HCT116 (cell line): ENCODE measurements at regions not wholly inside any gene's neighbourhood (a gene's known extent, or its start where the extent isn't known, plus 50 kb on each side); places are given as distances from the start of the nearest gene placed in this dataset.

ENCODE experiments used
- ATAC-seq: fragments of 200-7000 bp; cut with Tn5 transposase; 2 replicates; pipeline ENCODE4 v1.9.1; 2020; ENCODE audit warnings: mild to moderate bottlenecking, moderate library complexity
- BruUV-seq: library from RNA; stranded (reverse); fragments of 400-500 nt; replicated peaks from 2 replicates; lab custom pipeline; 2021; lab: Mats Ljungman, UMichigan
- CTCF ChIA-PET: fragments of 300-600 bp; sonication (Branson Sonifier 250); formaldehyde crosslinking; loops from one replicate; lab custom pipeline; 2021; ENCODE audit warnings: antibody characterized with exemption; lab: Charles Lee
- POLR2A ChIA-PET: fragments of 300-600, 350-600 bp; sonication (Branson Sonifier 250); formaldehyde crosslinking; loops from one replicate; lab custom pipeline; 2021; ENCODE audit warnings: antibody characterized with exemption; lab: Charles Lee
- RAD21 ChIA-PET, 2 experiments: fragments of 300-600 bp; sonication (Branson Sonifier 250); formaldehyde crosslinking; loops; one replicate each; lab custom pipeline; 2023; ENCODE audit warnings: low total read pairs in 2 of 2; ENCODE audit not compliant: uncharacterized antibody in 2 of 2, unreplicated experiment in 2 of 2, low non-redundant PET in 1 of 2; lab: Charles Lee
- DNase-seq: peaks from one replicate; pipeline ENCODE4 v3.0.0-alpha.2; 2010; ENCODE audit warnings: low read depth, low spot score
- H2AFZ ChIP-seq: fragments of 200-600 bp; shearing (Covaris generic), sonication (generic); 2 replicates; pipeline ENCODE4 v1.6.1; 2017; ENCODE audit warnings: low read depth, mixed run types, mixed read lengths, antibody characterized with exemption, low read length; ENCODE audit not compliant: poor library complexity, severe bottlenecking
- H3K27ac ChIP-seq: 2 replicates; pipeline ENCODE4 v1.5.1; 2012; ENCODE audit warnings: low read depth, low read length
- H3K27me3 ChIP-seq: fragments of 200-600 bp; sonication (generic); 2 replicates; pipeline ENCODE4 v1.6.1; 2016; ENCODE audit warnings: mixed run types, low read length, mixed read lengths; ENCODE audit not compliant: insufficient read depth
- H3K36me3 ChIP-seq, 2 experiments: fragments of 200-500 bp in 1 of 2; fragments of 200-600 bp in 1 of 2; sonication (Bioruptor generic) in 1 of 2; sonication (generic) in 1 of 2; 2 replicates each; pipeline versions ENCODE4 v1.5.1 to v1.6.1; 2014 to 2016; ENCODE audit warnings: low read length in 2 of 2, inconsistent platforms in 1 of 2, mixed read lengths in 1 of 2, mixed run types in 1 of 2; ENCODE audit not compliant: insufficient read depth in 2 of 2, control insufficient read depth in 1 of 2
- H3K4me1 ChIP-seq, 2 experiments: fragments of 200-600 bp in 1 of 2; sonication (generic) in 1 of 2; 2 replicates each; pipeline versions ENCODE4 v1.5.1 to v1.6.1; 2012 to 2017; ENCODE audit warnings: low read length in 2 of 2, inconsistent platforms in 1 of 2, mild to moderate bottlenecking in 1 of 2, mixed read lengths in 1 of 2, mixed run types in 1 of 2, moderate library complexity in 1 of 2; ENCODE audit not compliant: insufficient read depth in 2 of 2, control insufficient read depth in 1 of 2
- H3K4me2 ChIP-seq: fragments of 200-600 bp; sonication (generic); 2 replicates; pipeline ENCODE4 v1.6.1; 2017; ENCODE audit warnings: mixed run types, low read length, mixed read lengths
- H3K4me3 ChIP-seq, 2 experiments: fragments of 200-600 bp in 1 of 2; sonication (generic) in 1 of 2; replicated peaks in 1 of 2; 2 replicates each; pipeline ENCODE4 v1.5.1; 2011 to 2016; ENCODE audit warnings: low read length in 2 of 2, control low read depth in 1 of 2, low read depth in 1 of 2, mild to moderate bottlenecking in 1 of 2, mixed read lengths in 1 of 2, mixed run types in 1 of 2
- H3K79me2 ChIP-seq: fragments of 200-600 bp; sonication (generic); 2 replicates; pipeline ENCODE4 v1.6.1; 2017; ENCODE audit warnings: mild to moderate bottlenecking, mixed run types, low read length, moderate library complexity, mixed read lengths; ENCODE audit not compliant: insufficient read depth
- H3K9ac ChIP-seq: fragments of 200-600 bp; sonication (generic); 2 replicates; pipeline ENCODE4 v1.6.1; 2016; ENCODE audit warnings: low read length, mixed read lengths
- H3K9me2 ChIP-seq: fragments of 200-600 bp; sonication (generic), shearing (Covaris generic); 2 replicates; pipeline ENCODE4 v1.6.1; 2017; ENCODE audit warnings: mixed run types, mild to moderate bottlenecking, moderate library complexity; ENCODE audit not compliant: insufficient read depth
- H3K9me3 ChIP-seq, 2 experiments: fragments of 200-500 bp in 1 of 2; fragments of 200-600 bp in 1 of 2; sonication (Bioruptor generic) in 1 of 2; sonication (generic) in 1 of 2; 2 replicates each; pipeline ENCODE4 v1.6.1; 2014 to 2017; ENCODE audit warnings: low read length in 2 of 2, mixed read lengths in 2 of 2, inconsistent platforms in 1 of 2, low read depth in 1 of 2, mild to moderate bottlenecking in 1 of 2, mixed run types in 1 of 2, moderate library complexity in 1 of 2; ENCODE audit not compliant: control insufficient read depth in 1 of 2, insufficient read depth in 1 of 2
- H4K20me1 ChIP-seq: fragments of 200-600 bp; sonication (generic), shearing (Covaris generic); 2 replicates; pipeline ENCODE4 v1.6.1; 2017; ENCODE audit warnings: mixed run types, mild to moderate bottlenecking, moderate library complexity; ENCODE audit not compliant: insufficient read depth
- CBX3 ChIP-seq: IDR thresholded peaks from 2 replicates; pipeline ENCODE4 v1.6.1; 2012; ENCODE audit warnings: low read depth
- CEBPB ChIP-seq: IDR thresholded peaks from 2 replicates; pipeline ENCODE4 v1.6.1; 2012; ENCODE audit warnings: low read depth
- EGR1 ChIP-seq: IDR thresholded peaks from 2 replicates; pipeline ENCODE4 v1.6.1; 2012; ENCODE audit warnings: low read depth
- ELF1 ChIP-seq: IDR thresholded peaks from 2 replicates; pipeline ENCODE4 v1.6.1; 2012; ENCODE audit warnings: low read depth, borderline replicate concordance
- EZH2 ChIP-seq: fragments of 200-600 bp; sonication (generic); IDR thresholded peaks from 2 replicates; pipeline ENCODE4 v1.6.1; 2017; ENCODE audit warnings: antibody characterized with exemption, mixed run types
- EZH2phosphoT487 ChIP-seq: fragments of 200-600 bp; IDR thresholded peaks from 2 replicates; pipeline ENCODE4 v1.6.1; 2018; ENCODE audit warnings: antibody characterized with exemption, borderline replicate concordance
- JUND ChIP-seq: IDR thresholded peaks from 2 replicates; pipeline ENCODE4 v1.6.1; 2012
- POLR2A ChIP-seq: IDR thresholded peaks from 2 replicates; pipeline ENCODE4 v1.7.0; 2011; ENCODE audit warnings: borderline replicate concordance; ENCODE audit not compliant: insufficient read depth, insufficient read length; ENCODE audit errors: extremely low read depth
- POLR2AphosphoS5 ChIP-seq: IDR thresholded peaks from 2 replicates; pipeline ENCODE4 v1.6.1; 2011; ENCODE audit warnings: mild to moderate bottlenecking, low read depth, low read length, moderate library complexity
- SRF ChIP-seq: IDR thresholded peaks from 2 replicates; pipeline ENCODE4 v1.6.1; 2012; ENCODE audit warnings: low read depth
- TCF7L2 ChIP-seq: IDR thresholded peaks from 2 replicates; pipeline ENCODE4 v1.7.0; 2011; ENCODE audit warnings: borderline replicate concordance, inconsistent platforms; ENCODE audit not compliant: insufficient read depth, insufficient read length; ENCODE audit errors: extremely low read depth
- ZNF274 ChIP-seq: fragments of 200-500 bp; sonication (Bioruptor generic); IDR thresholded peaks from 2 replicates; pipeline ENCODE4 v1.6.1; 2014; ENCODE audit warnings: mild to moderate bottlenecking, low read depth, low read length, inconsistent platforms
- intact Hi-C: fragments of 100-400 bp; cut with micrococcal nuclease; formaldehyde crosslinking; loops from 2 replicates; pipeline ENCODE4 v1.10.0; 2022
- TF ChIP-seq, protein P1 (sequence below), 3 experiments: fragments of 200-600 bp in 1 of 3; sonication (generic) in 1 of 3; IDR thresholded peaks in 2 of 3; conservative IDR thresholded peaks in 1 of 3; 2 replicates each; pipeline ENCODE4 v1.5.1; 2012 to 2017; ENCODE audit warnings: low read depth in 2 of 3, low read length in 2 of 3, antibody characterized with exemption in 1 of 3, borderline replicate concordance in 1 of 3, control low read depth in 1 of 3, mild to moderate bottlenecking in 1 of 3, mixed read lengths in 1 of 3, mixed run types in 1 of 3, moderate library complexity in 1 of 3; ENCODE audit not compliant: insufficient read depth in 1 of 3
- TF ChIP-seq, protein P2 (sequence below): IDR thresholded peaks from 2 replicates; pipeline ENCODE4 v1.6.1; 2012
- TF ChIP-seq, protein P3 (sequence below): IDR thresholded peaks from 2 replicates; pipeline ENCODE4 v1.6.1; 2012; ENCODE audit warnings: low read depth
- TF ChIP-seq, protein P4 (sequence below): IDR thresholded peaks from 2 replicates; pipeline ENCODE4 v1.6.1; 2011; ENCODE audit warnings: mild to moderate bottlenecking, low read length, moderate library complexity; ENCODE audit not compliant: insufficient replicate concordance; ENCODE audit errors: extremely low read depth
- TF ChIP-seq, protein P5 (sequence below): IDR thresholded peaks from 2 replicates; pipeline ENCODE4 v1.6.1; 2012

DNA sequence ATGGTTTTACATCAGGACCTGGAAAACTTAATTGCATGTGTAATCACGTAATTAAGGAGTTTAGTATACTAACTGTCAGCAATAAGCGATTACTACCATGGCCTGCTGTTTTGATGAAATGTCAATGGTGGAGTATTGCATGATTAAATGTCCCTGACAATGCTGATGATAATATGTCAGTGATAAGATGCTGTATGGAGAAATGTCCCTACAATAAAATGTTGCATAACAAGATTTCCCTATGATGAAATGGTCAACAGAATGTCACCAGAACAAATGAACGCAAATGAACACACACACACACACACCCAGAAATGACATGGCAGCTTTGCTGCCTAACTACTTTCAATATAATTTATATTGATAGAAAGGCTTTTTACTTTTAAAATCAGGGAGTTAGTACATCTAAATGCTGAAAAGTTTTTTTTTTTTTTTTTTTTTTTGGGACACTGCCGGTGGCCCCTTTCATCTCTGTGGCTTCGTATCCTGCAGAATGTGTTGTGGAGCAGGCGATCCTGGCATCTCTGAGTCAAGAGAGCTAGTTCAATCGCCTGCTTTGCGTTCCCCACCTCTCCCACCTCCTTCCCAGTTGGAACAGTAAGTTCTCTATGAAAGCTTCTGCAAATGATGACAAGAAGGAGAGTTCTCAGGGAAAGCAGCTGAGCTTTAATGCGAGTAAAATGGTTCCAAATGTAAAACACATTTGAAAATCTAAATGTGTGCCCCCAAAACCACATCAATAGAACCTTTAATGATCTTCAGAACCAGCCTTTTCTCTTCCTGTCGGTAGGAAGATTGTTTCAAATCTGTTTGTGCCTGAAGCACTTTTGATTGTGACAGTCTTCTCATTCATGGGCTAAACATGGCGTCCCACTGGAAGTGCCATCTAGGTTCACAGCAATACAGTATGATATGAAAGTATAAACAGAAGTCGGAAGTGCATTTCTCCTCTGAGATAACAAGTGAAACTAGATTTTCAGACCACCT lies 170.1 kb upstream of the GBE1 start:
- ChIA-PET CTCF (no interaction called here), POLR2A (no interaction called here), RAD21 (no interaction called here)
- H3K9me2 ChIP-seq: no peaks in the 10 kb centered on the region
- no peak overlapping the region for H3K9ac ChIP-seq
- no peak overlapping the region for H2AFZ ChIP-seq
- H3K4me3 ChIP-seq: no peak overlapping the region
- ATAC-seq: no peak
- TF ChIP-seq TCF7L2 (no peak), CEBPB (no peak), EZH2 (no peak), EGR1 (no peak), POLR2A (no peak), ELF1 (no peak), ZNF274 (no peak), SRF (no peak), EZH2phosphoT487 (no peak), JUND (no peak), CBX3 (no peak), POLR2AphosphoS5 (no peak)
- TF ChIP-seq, protein P1, sequence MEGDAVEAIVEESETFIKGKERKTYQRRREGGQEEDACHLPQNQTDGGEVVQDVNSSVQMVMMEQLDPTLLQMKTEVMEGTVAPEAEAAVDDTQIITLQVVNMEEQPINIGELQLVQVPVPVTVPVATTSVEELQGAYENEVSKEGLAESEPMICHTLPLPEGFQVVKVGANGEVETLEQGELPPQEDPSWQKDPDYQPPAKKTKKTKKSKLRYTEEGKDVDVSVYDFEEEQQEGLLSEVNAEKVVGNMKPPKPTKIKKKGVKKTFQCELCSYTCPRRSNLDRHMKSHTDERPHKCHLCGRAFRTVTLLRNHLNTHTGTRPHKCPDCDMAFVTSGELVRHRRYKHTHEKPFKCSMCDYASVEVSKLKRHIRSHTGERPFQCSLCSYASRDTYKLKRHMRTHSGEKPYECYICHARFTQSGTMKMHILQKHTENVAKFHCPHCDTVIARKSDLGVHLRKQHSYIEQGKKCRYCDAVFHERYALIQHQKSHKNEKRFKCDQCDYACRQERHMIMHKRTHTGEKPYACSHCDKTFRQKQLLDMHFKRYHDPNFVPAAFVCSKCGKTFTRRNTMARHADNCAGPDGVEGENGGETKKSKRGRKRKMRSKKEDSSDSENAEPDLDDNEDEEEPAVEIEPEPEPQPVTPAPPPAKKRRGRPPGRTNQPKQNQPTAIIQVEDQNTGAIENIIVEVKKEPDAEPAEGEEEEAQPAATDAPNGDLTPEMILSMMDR (IDR thresholded peaks at IDR 0.05 in 2 of 3, conservative IDR thresholded peaks at IDR 0.05 in 1 of 3; ENCODE audit: borderline replicate concordance in 1 of 3, insufficient read depth in 1 of 3, low read depth in 2 of 3, low read length in 2 of 3): no peak
- TF ChIP-seq, protein P2, sequence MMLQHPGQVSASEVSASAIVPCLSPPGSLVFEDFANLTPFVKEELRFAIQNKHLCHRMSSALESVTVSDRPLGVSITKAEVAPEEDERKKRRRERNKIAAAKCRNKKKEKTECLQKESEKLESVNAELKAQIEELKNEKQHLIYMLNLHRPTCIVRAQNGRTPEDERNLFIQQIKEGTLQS: no peak
- TF ChIP-seq, protein P3, sequence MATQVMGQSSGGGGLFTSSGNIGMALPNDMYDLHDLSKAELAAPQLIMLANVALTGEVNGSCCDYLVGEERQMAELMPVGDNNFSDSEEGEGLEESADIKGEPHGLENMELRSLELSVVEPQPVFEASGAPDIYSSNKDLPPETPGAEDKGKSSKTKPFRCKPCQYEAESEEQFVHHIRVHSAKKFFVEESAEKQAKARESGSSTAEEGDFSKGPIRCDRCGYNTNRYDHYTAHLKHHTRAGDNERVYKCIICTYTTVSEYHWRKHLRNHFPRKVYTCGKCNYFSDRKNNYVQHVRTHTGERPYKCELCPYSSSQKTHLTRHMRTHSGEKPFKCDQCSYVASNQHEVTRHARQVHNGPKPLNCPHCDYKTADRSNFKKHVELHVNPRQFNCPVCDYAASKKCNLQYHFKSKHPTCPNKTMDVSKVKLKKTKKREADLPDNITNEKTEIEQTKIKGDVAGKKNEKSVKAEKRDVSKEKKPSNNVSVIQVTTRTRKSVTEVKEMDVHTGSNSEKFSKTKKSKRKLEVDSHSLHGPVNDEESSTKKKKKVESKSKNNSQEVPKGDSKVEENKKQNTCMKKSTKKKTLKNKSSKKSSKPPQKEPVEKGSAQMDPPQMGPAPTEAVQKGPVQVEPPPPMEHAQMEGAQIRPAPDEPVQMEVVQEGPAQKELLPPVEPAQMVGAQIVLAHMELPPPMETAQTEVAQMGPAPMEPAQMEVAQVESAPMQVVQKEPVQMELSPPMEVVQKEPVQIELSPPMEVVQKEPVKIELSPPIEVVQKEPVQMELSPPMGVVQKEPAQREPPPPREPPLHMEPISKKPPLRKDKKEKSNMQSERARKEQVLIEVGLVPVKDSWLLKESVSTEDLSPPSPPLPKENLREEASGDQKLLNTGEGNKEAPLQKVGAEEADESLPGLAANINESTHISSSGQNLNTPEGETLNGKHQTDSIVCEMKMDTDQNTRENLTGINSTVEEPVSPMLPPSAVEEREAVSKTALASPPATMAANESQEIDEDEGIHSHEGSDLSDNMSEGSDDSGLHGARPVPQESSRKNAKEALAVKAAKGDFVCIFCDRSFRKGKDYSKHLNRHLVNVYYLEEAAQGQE: no peak
- TF ChIP-seq, protein P4, sequence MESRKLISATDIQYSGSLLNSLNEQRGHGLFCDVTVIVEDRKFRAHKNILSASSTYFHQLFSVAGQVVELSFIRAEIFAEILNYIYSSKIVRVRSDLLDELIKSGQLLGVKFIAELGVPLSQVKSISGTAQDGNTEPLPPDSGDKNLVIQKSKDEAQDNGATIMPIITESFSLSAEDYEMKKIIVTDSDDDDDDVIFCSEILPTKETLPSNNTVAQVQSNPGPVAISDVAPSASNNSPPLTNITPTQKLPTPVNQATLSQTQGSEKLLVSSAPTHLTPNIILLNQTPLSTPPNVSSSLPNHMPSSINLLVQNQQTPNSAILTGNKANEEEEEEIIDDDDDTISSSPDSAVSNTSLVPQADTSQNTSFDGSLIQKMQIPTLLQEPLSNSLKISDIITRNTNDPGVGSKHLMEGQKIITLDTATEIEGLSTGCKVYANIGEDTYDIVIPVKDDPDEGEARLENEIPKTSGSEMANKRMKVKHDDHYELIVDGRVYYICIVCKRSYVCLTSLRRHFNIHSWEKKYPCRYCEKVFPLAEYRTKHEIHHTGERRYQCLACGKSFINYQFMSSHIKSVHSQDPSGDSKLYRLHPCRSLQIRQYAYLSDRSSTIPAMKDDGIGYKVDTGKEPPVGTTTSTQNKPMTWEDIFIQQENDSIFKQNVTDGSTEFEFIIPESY: no peak
- TF ChIP-seq, protein P5, sequence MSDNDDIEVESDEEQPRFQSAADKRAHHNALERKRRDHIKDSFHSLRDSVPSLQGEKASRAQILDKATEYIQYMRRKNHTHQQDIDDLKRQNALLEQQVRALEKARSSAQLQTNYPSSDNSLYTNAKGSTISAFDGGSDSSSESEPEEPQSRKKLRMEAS: no peak
- no peaks in the 10 kb centered on the region for H3K79me2 ChIP-seq
- H3K36me3 ChIP-seq: no peaks in the 10 kb centered on the region
- H3K4me2 ChIP-seq: no peak overlapping the region
- BruUV-seq: no TSS peak
- no peaks in the 10 kb centered on the region for H3K9me3 ChIP-seq
- no peaks in the 10 kb centered on the region for H4K20me1 ChIP-seq
- H3K27ac ChIP-seq: no peak overlapping the region
- H3K4me1 ChIP-seq: no peaks in the 10 kb centered on the region
- intact Hi-C loops: no loop called here
- no peak for DNase-seq
- H3K27me3 ChIP-seq: no peaks in the 10 kb centered on the region
